Ishikawa (cell line): ENCODE measurements at regions not wholly inside any gene's neighbourhood (a gene's known extent, or its start where the extent isn't known, plus 50 kb on each side); places are given as distances from the start of the nearest gene placed in this dataset.

Experiments used
- CEBPB ChIP-seq: IDR thresholded peaks from 2 replicates; pipeline ENCODE4 v1.6.1; 2012
- CREB1 ChIP-seq: IDR thresholded peaks from 2 replicates; pipeline ENCODE4 v1.6.1; 2012; ENCODE audit warnings: low read depth
- EGR1 ChIP-seq: IDR thresholded peaks from 2 replicates; pipeline ENCODE4 v1.6.1; 2012
- EP300 ChIP-seq: IDR thresholded peaks from 2 replicates; pipeline ENCODE4 v1.6.1; 2012; ENCODE audit warnings: borderline replicate concordance
- FOXM1 ChIP-seq: IDR thresholded peaks from 2 replicates; pipeline ENCODE4 v1.6.1; 2012; ENCODE audit warnings: low read depth, borderline replicate concordance
- NFIC ChIP-seq: IDR thresholded peaks from 2 replicates; pipeline ENCODE4 v1.6.1; 2012
- RAD21 ChIP-seq: IDR thresholded peaks from 2 replicates; pipeline ENCODE4 v1.6.1; 2012; ENCODE audit warnings: low read depth
- TAF1 ChIP-seq: IDR thresholded peaks from 2 replicates; pipeline ENCODE4 v1.6.1; 2012; ENCODE audit warnings: low read depth, mild to moderate bottlenecking
- TCF12 ChIP-seq: IDR thresholded peaks from 2 replicates; pipeline ENCODE4 v1.6.1; 2012; ENCODE audit warnings: low read depth
- TEAD4 ChIP-seq: IDR thresholded peaks from 2 replicates; pipeline ENCODE4 v1.6.1; 2012
- USF1 ChIP-seq: IDR thresholded peaks from 2 replicates; pipeline ENCODE4 v1.6.1; 2012
- YY1 ChIP-seq: IDR thresholded peaks from 2 replicates; pipeline ENCODE4 v1.6.1; 2012; ENCODE audit warnings: low read depth
- ZBTB7A ChIP-seq: IDR thresholded peaks from 2 replicates; pipeline ENCODE4 v1.6.1; 2012; ENCODE audit warnings: low read depth
- TF ChIP-seq, protein P1 (sequence below): IDR thresholded peaks from 2 replicates; pipeline ENCODE4 v1.6.1; 2012
- TF ChIP-seq, protein P2 (sequence below): IDR thresholded peaks from 2 replicates; pipeline ENCODE4 v1.6.1; 2012; ENCODE audit warnings: low read depth, mild to moderate bottlenecking

DNA sequence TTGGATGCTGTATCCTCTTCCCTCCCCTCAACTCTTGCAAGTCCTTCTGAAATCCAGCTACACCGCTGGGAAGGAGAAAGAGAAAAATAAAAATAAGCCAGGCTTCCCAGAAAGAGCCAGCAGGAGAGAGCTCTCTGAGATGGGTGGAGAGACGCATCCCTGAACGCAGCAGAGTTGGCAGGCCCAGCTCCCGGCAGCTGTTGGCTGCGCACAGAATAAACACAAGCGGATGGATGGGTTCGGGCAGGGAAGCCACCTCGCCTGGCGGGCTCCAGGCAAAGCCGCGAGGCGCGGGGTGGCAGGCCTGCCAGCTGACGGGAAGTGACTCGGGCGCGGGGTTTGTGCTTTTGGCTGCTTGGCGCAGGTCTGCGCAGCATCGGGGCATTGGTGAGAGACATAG, 537.7 kb downstream of the MIAT start:
- TF ChIP-seq EGR1: no peak

GRCh38 chr22:27195494-27195893, 538.1 kb downstream of the MIAT start:
- TF ChIP-seq TEAD4: no peak
- no peak for TF ChIP-seq EGR1
- no peak for TF ChIP-seq TCF12
- TF ChIP-seq TAF1: no peak
- no peak for TF ChIP-seq CREB1
- TF ChIP-seq CEBPB: no peak

DNA sequence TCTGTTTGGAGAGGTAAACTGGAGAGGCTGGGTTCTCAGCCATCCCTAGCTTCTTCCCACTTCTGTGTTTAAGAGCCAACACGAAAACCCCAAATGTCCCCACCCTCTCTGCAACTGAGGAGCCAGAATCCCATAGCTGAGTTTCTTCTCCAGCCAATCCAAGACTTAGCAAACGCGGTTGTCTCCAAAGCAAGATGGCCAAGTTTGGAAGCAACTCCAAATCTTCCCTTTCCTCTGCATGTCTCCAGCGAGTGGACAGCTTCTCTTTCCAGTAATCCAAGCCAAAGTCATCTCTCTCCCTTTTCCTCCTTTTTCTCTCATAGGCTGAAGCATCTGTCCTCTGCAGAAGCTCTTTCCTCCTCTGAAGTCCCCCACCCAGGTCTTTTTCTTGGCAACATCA, 539.2 kb downstream of the MIAT start:
- TF ChIP-seq, protein P1, sequence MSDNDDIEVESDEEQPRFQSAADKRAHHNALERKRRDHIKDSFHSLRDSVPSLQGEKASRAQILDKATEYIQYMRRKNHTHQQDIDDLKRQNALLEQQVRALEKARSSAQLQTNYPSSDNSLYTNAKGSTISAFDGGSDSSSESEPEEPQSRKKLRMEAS: no peak
- TF ChIP-seq FOXM1 (no peak), YY1 (no peak), USF1 (no peak), TAF1 (no peak), TCF12 (no peak), ZBTB7A (no peak), EGR1 (no peak), NFIC (no peak), CREB1 (no peak), RAD21 (no peak), EP300 (no peak), TEAD4 (no peak), CEBPB (no peak)
- TF ChIP-seq, protein P2, sequence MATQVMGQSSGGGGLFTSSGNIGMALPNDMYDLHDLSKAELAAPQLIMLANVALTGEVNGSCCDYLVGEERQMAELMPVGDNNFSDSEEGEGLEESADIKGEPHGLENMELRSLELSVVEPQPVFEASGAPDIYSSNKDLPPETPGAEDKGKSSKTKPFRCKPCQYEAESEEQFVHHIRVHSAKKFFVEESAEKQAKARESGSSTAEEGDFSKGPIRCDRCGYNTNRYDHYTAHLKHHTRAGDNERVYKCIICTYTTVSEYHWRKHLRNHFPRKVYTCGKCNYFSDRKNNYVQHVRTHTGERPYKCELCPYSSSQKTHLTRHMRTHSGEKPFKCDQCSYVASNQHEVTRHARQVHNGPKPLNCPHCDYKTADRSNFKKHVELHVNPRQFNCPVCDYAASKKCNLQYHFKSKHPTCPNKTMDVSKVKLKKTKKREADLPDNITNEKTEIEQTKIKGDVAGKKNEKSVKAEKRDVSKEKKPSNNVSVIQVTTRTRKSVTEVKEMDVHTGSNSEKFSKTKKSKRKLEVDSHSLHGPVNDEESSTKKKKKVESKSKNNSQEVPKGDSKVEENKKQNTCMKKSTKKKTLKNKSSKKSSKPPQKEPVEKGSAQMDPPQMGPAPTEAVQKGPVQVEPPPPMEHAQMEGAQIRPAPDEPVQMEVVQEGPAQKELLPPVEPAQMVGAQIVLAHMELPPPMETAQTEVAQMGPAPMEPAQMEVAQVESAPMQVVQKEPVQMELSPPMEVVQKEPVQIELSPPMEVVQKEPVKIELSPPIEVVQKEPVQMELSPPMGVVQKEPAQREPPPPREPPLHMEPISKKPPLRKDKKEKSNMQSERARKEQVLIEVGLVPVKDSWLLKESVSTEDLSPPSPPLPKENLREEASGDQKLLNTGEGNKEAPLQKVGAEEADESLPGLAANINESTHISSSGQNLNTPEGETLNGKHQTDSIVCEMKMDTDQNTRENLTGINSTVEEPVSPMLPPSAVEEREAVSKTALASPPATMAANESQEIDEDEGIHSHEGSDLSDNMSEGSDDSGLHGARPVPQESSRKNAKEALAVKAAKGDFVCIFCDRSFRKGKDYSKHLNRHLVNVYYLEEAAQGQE: no peak

DNA sequence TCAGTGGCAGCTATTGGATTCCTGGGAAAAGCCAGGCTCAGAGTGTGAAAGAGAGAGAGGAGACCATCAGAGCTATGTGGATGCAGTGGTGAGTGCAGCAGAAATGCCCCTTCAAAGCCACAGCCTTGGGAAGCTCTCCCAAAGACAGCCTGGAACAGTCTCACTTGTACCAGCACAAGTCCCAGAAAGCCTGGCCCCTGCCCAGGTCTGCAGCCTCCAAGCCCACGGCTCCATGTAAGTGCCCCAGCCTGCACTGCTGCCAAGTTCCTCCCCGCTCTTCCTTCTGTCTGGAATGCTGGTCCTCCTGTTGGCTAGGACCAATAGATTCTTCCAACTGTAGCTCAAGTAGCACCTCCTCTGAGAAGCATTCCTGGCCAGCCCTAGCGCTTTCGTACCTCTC, 539.7 kb downstream of the MIAT start:
- TF ChIP-seq ZBTB7A: no peak
- TF ChIP-seq, protein P1: no peak
- TF ChIP-seq NFIC: no peak
- TF ChIP-seq, protein P2: no peak
- TF ChIP-seq EP300: no peak
- no peak for TF ChIP-seq YY1
- TF ChIP-seq TCF12: no peak
- TF ChIP-seq USF1: no peak
- no peak for TF ChIP-seq CEBPB
- TF ChIP-seq TAF1: no peak
- no peak for TF ChIP-seq RAD21
- TF ChIP-seq FOXM1: no peak
- TF ChIP-seq TEAD4: no peak
- no peak for TF ChIP-seq CREB1
- no peak for TF ChIP-seq EGR1

- TF ChIP-seq CREB1 (no peak), EGR1 (no peak), NFIC (no peak), TCF12 (no peak), USF1 (peak; percentile 50; the same call in 1 of the 2 replicates), YY1 (no peak)
Observed at GRCh38 chr22:27197618-27198017, 540.2 kb downstream of the MIAT start.

- no peak for TF ChIP-seq TCF12
- TF ChIP-seq YY1: no peak
- no peak for TF ChIP-seq TAF1
- TF ChIP-seq USF1: no peak
- no peak for TF ChIP-seq ZBTB7A
- TF ChIP-seq NFIC: no peak
- no peak for TF ChIP-seq CREB1
- TF ChIP-seq TEAD4: no peak
- TF ChIP-seq EGR1: no peak
- TF ChIP-seq CEBPB: no peak
- TF ChIP-seq FOXM1: no peak
- TF ChIP-seq, protein P2: no peak
- TF ChIP-seq, protein P1: no peak
- TF ChIP-seq RAD21: no peak
Observed at GRCh38 chr22:27198518-27199035, 541.2 kb downstream of the MIAT start.
